HepG2 (cell line): ENCODE measurements at regions not wholly inside any gene's neighbourhood (a gene's known extent, or its start where the extent isn't known, plus 50 kb on each side); places are given as distances from the start of the nearest gene placed in this dataset.

ENCODE experiments used
- ATAC-seq: fragments of 200-7000 bp; cut with Tn5 transposase; 3 replicates; pipeline ENCODE4 v1.9.1; 2020; ENCODE audit warnings: mild to moderate bottlenecking, moderate library complexity
- BruUV-seq: library from RNA; stranded (reverse); fragments of 400-500 nt; replicated peaks from 2 replicates; lab custom pipeline; 2021; lab: Mats Ljungman, UMichigan
- CTCF ChIA-PET: fragments of 300-600 bp; formaldehyde crosslinking; extraction: SDS; loops from one replicate; lab custom pipeline; 2021; ENCODE audit warnings: low total read pairs, inconsistent platforms, low intra/inter-chr PET ratio; lab: Yijun Ruan, JAX
- POLR2A ChIA-PET: fragments of 350-600 bp; sonication (Branson Sonifier 250); formaldehyde crosslinking; loops from one replicate; lab custom pipeline; 2020; ENCODE audit warnings: antibody characterized with exemption, inconsistent platforms; lab: Yijun Ruan, JAX
- DNase-seq: peaks from one replicate; pipeline ENCODE4 v3.0.0-alpha.2; 2015; ENCODE audit warnings: low spot score
- FAIRE-seq: peaks from 3 replicates; lab custom pipeline; 2011; peaks lifted over from hg19 to GRCh38; lab: Jason Lieb, UNC
- H2AFZ ChIP-seq: one replicate; pipeline ENCODE4 v1.6.1; 2011; ENCODE audit warnings: low read length, inconsistent platforms
- H3K27ac ChIP-seq: fragments of 300-600 bp; 3 replicates; pipeline ENCODE4 v1.8.0; 2011; ENCODE audit warnings: mixed run types, mild to moderate bottlenecking, mixed read lengths, low read length, inconsistent platforms; ENCODE audit not compliant: insufficient read depth; ENCODE audit errors: extremely low read length
- H3K27me3 ChIP-seq, 2 experiments: fragments of 200-600 bp in 1 of 2; 2 replicates in 1 of 2; 3 replicates in 1 of 2; pipeline versions ENCODE4 v1.6.0 to v1.8.0; 2011; ENCODE audit warnings: low read length in 2 of 2, mild to moderate bottlenecking in 2 of 2, moderate library complexity in 2 of 2, inconsistent platforms in 1 of 2; ENCODE audit not compliant: insufficient read depth in 2 of 2, control insufficient read depth in 1 of 2
- H3K36me3 ChIP-seq, 2 experiments: fragments of 200-600 bp in 1 of 2; replicated peaks in 1 of 2; 2 replicates in 1 of 2; 3 replicates in 1 of 2; pipeline versions ENCODE4 v1.5.1 to v1.8.0; 2011; ENCODE audit warnings: low read length in 2 of 2, inconsistent platforms in 1 of 2; ENCODE audit not compliant: insufficient read depth in 2 of 2, control insufficient read depth in 1 of 2
- H3K4me1 ChIP-seq: 2 replicates; pipeline ENCODE4 v1.5.1; 2012; ENCODE audit warnings: low read length, inconsistent platforms; ENCODE audit not compliant: insufficient read depth
- H3K4me2 ChIP-seq: 2 replicates; pipeline ENCODE4 v1.6.0; 2011; ENCODE audit warnings: low read depth, low read length, inconsistent platforms
- H3K4me3 ChIP-seq, 3 experiments: fragments of 200-600 bp in 1 of 3; sonication (generic), shearing (Covaris generic) in 1 of 3; replicated peaks in 1 of 3; 2 replicates each; pipeline ENCODE4 v1.5.1; 2011 to 2016; ENCODE audit warnings: low read length in 3 of 3, inconsistent platforms in 2 of 3, low read depth in 2 of 3, mild to moderate bottlenecking in 2 of 3, control low read depth in 1 of 3, mixed read lengths in 1 of 3; ENCODE audit not compliant: insufficient read depth in 1 of 3
- H3K79me2 ChIP-seq: one replicate; pipeline ENCODE4 v1.6.1; 2011; ENCODE audit warnings: low read length, inconsistent platforms; ENCODE audit not compliant: insufficient read depth
- H3K9ac ChIP-seq: 2 replicates; pipeline ENCODE4 v1.6.0; 2011; ENCODE audit warnings: mild to moderate bottlenecking, low read depth, low read length, inconsistent platforms; ENCODE audit not compliant: insufficient read depth
- H3K9me3 ChIP-seq: 2 replicates; pipeline ENCODE4 v1.5.1; 2012; ENCODE audit warnings: mild to moderate bottlenecking, low read length
- H4K20me1 ChIP-seq: 2 replicates; pipeline ENCODE4 v1.6.0; 2011; ENCODE audit warnings: inconsistent platforms, mild to moderate bottlenecking, low read length, moderate library complexity; ENCODE audit not compliant: insufficient read depth
- CREB1 ChIP-seq, 2 experiments: fragments of 450-650 bp in 1 of 2; IDR thresholded peaks; 2 replicates each; pipeline ENCODE4 v1.6.1; 2016 to 2017; ENCODE audit warnings: control low read depth in 1 of 2, mild to moderate bottlenecking in 1 of 2, missing compliant biosample characterization in 1 of 2, missing genetic modification characterization in 1 of 2
- GATA4 ChIP-seq: sonication (generic); IDR thresholded peaks from 2 replicates; pipeline ENCODE4 v1.6.1; 2016; ENCODE audit warnings: antibody characterized with exemption, low read depth, borderline replicate concordance
- GATAD1 ChIP-seq: IDR thresholded peaks from 2 replicates; pipeline ENCODE4 v1.6.1; 2016; ENCODE audit warnings: missing genetic modification reagents, missing compliant biosample characterization
- HES4 ChIP-seq: sonication (generic); formaldehyde crosslinking; IDR thresholded peaks from 2 replicates; pipeline ENCODE4 v1.9.0; 2021; ENCODE audit warnings: mild to moderate bottlenecking, missing genetic modification reagents, borderline replicate concordance
- HMG20B ChIP-seq: conservative IDR thresholded peaks from 2 replicates; pipeline ENCODE4 v1.6.1; 2016; ENCODE audit warnings: missing genetic modification reagents, missing compliant biosample characterization
- HOXA5 ChIP-seq: sonication (generic); formaldehyde crosslinking; IDR thresholded peaks from 2 replicates; pipeline ENCODE4 v1.4.0; 2020; ENCODE audit warnings: missing genetic modification reagents
- IRF1 ChIP-seq: sonication (generic); formaldehyde crosslinking; IDR thresholded peaks from 2 replicates; pipeline ENCODE4 v1.4.0; 2020; ENCODE audit warnings: low read depth, mild to moderate bottlenecking, missing genetic modification reagents
- KLF13 ChIP-seq: sonication (generic); formaldehyde crosslinking; IDR thresholded peaks from 2 replicates; pipeline ENCODE4 v1.4.0; 2020; ENCODE audit warnings: mild to moderate bottlenecking, missing genetic modification reagents
- MEIS2 ChIP-seq: sonication (generic); formaldehyde crosslinking; IDR thresholded peaks from 2 replicates; pipeline ENCODE4 v1.9.0; 2021; ENCODE audit warnings: mild to moderate bottlenecking, missing genetic modification reagents
- NFKB2 ChIP-seq: sonication (generic); formaldehyde crosslinking; IDR thresholded peaks from 2 replicates; pipeline ENCODE4 v1.4.0; 2020; ENCODE audit warnings: missing genetic modification reagents, borderline replicate concordance
- PHF20 ChIP-seq: sonication (generic); formaldehyde crosslinking; IDR thresholded peaks from 2 replicates; pipeline ENCODE4 v1.5.0; 2020; ENCODE audit warnings: mild to moderate bottlenecking, missing genetic modification reagents
- RFX1 ChIP-seq: fragments of 450-650 bp; IDR thresholded peaks from 2 replicates; pipeline ENCODE4 v1.6.1; 2017
- TOPORS ChIP-seq: sonication (generic); formaldehyde crosslinking; IDR thresholded peaks from 2 replicates; pipeline ENCODE4 v1.8.0; 2023; ENCODE audit warnings: mild to moderate bottlenecking, missing genetic modification reagents
- ZBTB34 ChIP-seq: sonication (generic); formaldehyde crosslinking; IDR thresholded peaks from 2 replicates; pipeline ENCODE4 v1.8.0; 2022; ENCODE audit warnings: mild to moderate bottlenecking, missing genetic modification reagents
- ZFP90 ChIP-seq: sonication (generic); formaldehyde crosslinking; IDR thresholded peaks from 2 replicates; pipeline ENCODE4 v1.8.0; 2022; ENCODE audit warnings: missing genetic modification reagents, mild to moderate bottlenecking, inconsistent platforms, borderline replicate concordance
- ZKSCAN5 ChIP-seq: sonication (generic); formaldehyde crosslinking; IDR thresholded peaks from 2 replicates; pipeline ENCODE4 v1.5.1; 2020; ENCODE audit warnings: mild to moderate bottlenecking, missing genetic modification reagents
- ZNF431 ChIP-seq: sonication (generic); formaldehyde crosslinking; IDR thresholded peaks from 2 replicates; pipeline ENCODE4 v1.9.0; 2022; ENCODE audit warnings: missing genetic modification reagents, low read depth, mild to moderate bottlenecking, borderline replicate concordance
- ZNF749 ChIP-seq: sonication (generic); formaldehyde crosslinking; IDR thresholded peaks from 2 replicates; pipeline ENCODE4 v1.8.0; 2022; ENCODE audit warnings: mild to moderate bottlenecking, missing genetic modification reagents, moderate library complexity, borderline replicate concordance
- ZSCAN29 ChIP-seq: sonication (generic); formaldehyde crosslinking; conservative IDR thresholded peaks from 2 replicates; pipeline ENCODE4 v1.4.0; 2020; ENCODE audit warnings: mild to moderate bottlenecking, missing genetic modification reagents
- whole genome bisulfite sequencing: methylation state at CpG from one replicate; pipeline ENCODE4 v1.1.6; 2017; ENCODE audit warnings: low lambda C conversion rate; 5-methylcytosine and 5-hydroxymethylcytosine counted together
- in situ Hi-C: cut with HindIII; loops from 2 replicates; pipeline ENCODE4 v1.10.0; 2017; ENCODE audit warnings: low pct_unique_long_range_greater_than_20kb; ENCODE audit not compliant: extremely low pct_ligation_motif_present
- intact Hi-C: fragments of 100-400 bp; cut with micrococcal nuclease; formaldehyde crosslinking; loops from one replicate; pipeline ENCODE4 v1.10.0; 2022; ENCODE audit not compliant: unreplicated experiment

GRCh38 chrX:122046226-122046625 is 998.8 kb downstream of the GLUD2 start:
- no peak for ATAC-seq
- POLR2A ChIA-PET, result no interaction called here
- Histone ChIP-seq H3K4me3 (no peak overlapping the region), H3K9ac (no peak overlapping the region), H3K4me2 (no peak overlapping the region), H3K79me2 (no peaks in the 10 kb centered on the region), H2AFZ (no peak overlapping the region), H3K9me3 (no peaks in the 10 kb centered on the region; the same call in none of the 2 replicates), H3K27ac (no peak overlapping the region), H4K20me1 (no peaks in the 10 kb centered on the region), H3K27me3 (no peaks in the 10 kb centered on the region), H3K4me1 (no peaks in the 10 kb centered on the region), H3K36me3 (no peaks in the 10 kb centered on the region)
- no peak for FAIRE-seq
- intact Hi-C loops (no loop called here), in situ Hi-C loops (no loop called here)
- BruUV-seq, result no TSS peak
- TF ChIP-seq ZFP90 (CRISPR knock-in tag), result no peak
- no peak for TF ChIP-seq HMG20B (CRISPR knock-in tag)
- no peak for TF ChIP-seq CREB1 (IDR thresholded peaks at IDR 0.05)
- no peak for TF ChIP-seq CREB1 (CRISPR knock-in tag; IDR thresholded peaks at IDR 0.05)
- no peak for TF ChIP-seq MEIS2 (CRISPR knock-in tag)
- no peak for TF ChIP-seq RFX1
- WGBS, result no CpG with 5 or more reads among the region's 1 CpG
- CTCF ChIA-PET, result no interaction called here
- DNase-seq, result no peak

DNA sequence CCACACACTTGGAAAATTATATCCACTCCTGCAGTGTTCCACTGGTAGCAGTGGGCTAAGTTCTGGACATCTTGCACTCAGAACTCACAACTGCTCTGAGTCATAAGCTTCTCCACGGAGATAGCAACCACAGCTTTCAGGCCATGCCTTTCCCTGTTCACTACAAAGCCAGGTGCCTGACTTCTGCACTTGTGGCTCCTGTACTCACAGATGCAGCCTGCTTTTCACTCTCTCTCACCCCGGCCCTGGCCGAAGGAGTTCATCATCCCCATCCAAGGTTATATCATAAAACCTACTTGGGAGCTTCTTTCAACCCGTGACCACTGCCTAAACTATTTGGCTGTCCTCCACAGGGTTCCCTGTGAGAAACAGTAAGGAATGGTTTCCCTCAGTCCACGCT is 999.4 kb downstream of the GLUD2 start:
- Histone ChIP-seq H3K4me1 (no peaks in the 10 kb centered on the region), H3K9me3 (no peaks in the 10 kb centered on the region; the same call in none of the 2 replicates), H3K27me3 (no peaks in the 10 kb centered on the region), H3K36me3 (no peaks in the 10 kb centered on the region), H3K4me2 (no peak overlapping the region), H3K79me2 (no peaks in the 10 kb centered on the region), H3K9ac (no peak overlapping the region), H3K27ac (no peak overlapping the region), H3K4me3 (no peak overlapping the region), H2AFZ (no peak overlapping the region), H4K20me1 (no peaks in the 10 kb centered on the region)
- FAIRE-seq (no peak), ATAC-seq (no peak), DNase-seq (no peak)
- in situ Hi-C loops, result no loop called here
- intact Hi-C loops, result no loop called here
- no TSS peak for BruUV-seq
- CTCF ChIA-PET, result no interaction called here
- 0% methylated on average over 1 of the region's 5 CpGs for WGBS
- POLR2A ChIA-PET, result no interaction called here
- TF ChIP-seq HOXA5 (no peak), ZBTB34 (CRISPR knock-in tag) (no peak), ZNF749 (no peak), PHF20 (CRISPR knock-in tag) (no peak), NFKB2 (CRISPR knock-in tag) (no peak), ZKSCAN5 (CRISPR knock-in tag) (no peak), GATAD1 (CRISPR knock-in tag) (no peak), TOPORS (CRISPR knock-in tag) (no peak), ZNF431 (CRISPR knock-in tag) (no peak), IRF1 (CRISPR knock-in tag) (no peak), HES4 (CRISPR knock-in tag) (no peak), KLF13 (CRISPR knock-in tag) (no peak), GATA4 (no peak), ZSCAN29 (CRISPR knock-in tag) (no peak)
